ENCODE measurements at regions not wholly inside any gene's neighbourhood (a gene's known extent, or its start where the extent isn't known, plus 50 kb on each side); places are given as distances from the start of the nearest gene placed in this dataset.

DNA sequence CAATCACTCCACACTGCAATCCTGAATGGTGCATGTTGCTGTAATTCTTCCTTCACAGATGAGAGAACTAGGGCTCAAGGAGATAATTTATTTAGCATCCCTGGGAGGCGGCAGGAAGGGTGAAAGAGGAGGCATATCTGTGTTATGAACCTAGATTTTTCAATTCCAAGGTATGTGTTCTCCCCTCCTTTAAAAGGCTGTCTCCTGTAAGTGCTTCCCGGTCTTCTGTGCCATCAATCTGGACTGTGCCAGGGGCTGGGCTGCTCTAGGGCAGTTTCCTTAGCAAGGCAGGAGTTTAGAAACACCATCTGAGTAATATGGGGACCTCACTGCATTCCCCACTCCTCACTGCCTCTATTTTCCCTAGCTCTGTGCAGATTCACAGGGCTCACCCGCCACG is 185.0 kb downstream of the RFC3 start:
- DNase-seq (ENCODE audit: low read depth): no peak

DNA sequence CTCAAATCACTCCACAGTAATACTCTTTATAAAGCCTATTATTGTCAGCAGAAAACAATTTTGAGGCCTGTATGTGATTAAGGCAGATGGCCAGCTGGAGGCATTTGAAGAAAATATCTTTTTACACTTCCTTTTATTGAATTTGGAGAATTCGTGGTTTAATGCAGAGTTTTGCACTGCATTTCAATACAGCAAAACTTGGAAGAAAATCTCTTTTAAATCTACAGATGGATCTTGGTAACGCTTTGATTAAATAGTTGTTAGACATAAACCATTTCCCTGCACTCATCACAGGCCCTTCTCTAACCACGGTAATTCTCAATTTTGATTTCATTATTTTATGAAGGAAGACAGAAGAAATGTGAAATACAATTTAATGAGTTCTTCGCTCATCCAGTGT is 185.7 kb downstream of the RFC3 start:
- no peak for DNase-seq (ENCODE audit: low read depth)

DNA sequence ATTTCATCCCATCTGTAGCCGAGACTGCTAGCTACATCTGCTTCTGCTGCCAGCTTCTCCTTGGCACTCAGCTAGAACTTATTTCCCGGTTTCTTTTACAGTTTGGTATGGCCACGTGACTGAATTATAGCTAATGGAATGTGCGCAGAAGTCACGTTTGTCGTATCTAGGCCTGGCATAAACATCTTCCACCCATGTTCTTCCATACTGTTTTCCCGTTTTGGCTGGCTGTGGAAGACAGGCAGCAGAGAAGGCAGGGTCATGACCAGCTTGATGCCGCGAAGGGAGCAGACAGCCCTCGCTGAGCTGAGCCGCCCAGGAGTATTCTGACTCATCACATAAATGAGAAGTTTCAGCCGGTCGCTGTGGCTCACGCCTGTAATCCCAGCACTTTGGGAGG is 186.7 kb downstream of the RFC3 start:
- no peak for DNase-seq (ENCODE audit: low read depth)

DNA sequence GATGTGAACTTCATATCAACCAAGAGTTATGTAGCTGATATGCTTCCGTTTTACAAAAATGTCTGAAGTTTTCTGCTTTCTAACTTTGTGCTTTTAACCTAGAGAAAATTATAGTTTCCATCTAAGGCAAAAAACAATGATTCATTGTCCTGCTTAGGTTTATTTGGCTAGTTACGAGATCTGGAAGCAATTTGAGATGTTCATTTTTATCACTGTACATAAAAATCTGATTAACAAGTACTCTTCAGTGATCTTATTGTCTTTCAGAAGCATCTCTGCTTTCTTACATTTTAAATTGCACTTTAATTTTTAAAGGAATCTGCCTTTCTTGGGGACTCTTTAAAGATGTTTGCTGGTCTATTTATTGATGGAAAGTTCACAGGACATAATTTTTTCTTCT is 188.1 kb downstream of the RFC3 start:
- no peak for DNase-seq (ENCODE audit: low read depth)

DNA sequence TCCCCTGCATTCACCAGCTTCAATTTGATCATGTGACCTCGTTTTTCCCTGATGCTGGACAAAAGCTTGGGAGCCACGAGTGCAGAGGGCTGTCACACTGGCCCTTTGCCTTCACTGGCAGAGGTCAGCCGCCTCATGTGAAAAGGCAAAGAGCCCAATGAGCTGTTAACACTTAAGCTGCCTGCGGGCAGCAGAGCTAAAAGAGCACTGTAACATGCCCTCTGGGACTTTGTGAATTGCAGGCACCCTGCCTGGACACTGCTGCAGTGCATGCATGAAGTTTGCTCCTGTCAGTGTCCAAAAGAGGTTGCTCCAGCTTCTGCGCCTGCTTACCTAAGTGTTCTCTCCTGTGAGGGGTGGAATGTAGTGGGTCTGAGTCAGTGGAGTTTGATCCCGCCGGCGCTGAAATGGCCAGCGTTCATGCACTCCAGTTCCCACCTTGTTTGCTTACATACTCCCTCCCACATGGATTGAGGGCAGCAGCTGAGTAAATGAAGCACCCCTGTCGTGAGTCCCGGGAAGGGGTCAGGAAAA is 193.7 kb downstream of the RFC3 start:
- DNase-seq (ENCODE audit: low read depth): no peak

DNA sequence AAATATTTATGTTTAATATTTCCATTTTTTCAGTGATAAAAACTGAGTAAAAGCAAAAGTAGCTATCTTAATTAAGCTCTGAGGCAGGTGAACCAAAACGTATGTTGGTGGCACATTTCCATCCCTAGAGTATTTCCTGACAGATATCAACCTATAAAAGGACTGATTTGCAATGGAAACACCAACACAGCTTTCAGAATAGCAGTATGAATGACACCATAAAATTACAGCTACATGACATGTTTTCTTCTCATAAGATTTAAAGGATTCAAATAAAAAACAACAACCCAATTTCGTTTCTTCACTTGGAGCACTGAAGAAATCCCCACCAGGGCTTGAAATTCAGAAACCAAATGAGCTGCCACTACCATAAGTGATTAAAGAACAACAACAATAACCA is 194.4 kb downstream of the RFC3 start:
- DNase-seq (ENCODE audit: low read depth): no peak

DNA sequence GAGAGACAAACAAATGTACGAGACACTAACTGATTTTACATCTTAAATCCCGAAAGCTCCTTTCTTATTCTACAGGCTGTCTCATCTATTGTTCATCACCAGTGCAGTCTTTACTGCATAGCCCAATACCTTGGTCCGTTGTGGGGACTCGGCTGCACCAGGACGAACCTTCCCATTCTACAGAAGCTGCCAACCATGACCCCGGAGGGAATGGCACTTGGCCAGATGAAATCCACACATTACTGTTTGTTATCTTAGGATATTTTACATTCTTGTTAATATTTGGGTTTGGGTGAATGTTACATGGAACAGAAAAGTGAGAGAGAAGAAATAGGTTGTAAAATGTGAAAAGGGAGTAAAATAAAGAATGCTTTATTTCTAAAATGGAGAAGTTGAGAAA is 195.1 kb downstream of the RFC3 start:
- DNase-seq (ENCODE audit: low read depth): no peak

DNA sequence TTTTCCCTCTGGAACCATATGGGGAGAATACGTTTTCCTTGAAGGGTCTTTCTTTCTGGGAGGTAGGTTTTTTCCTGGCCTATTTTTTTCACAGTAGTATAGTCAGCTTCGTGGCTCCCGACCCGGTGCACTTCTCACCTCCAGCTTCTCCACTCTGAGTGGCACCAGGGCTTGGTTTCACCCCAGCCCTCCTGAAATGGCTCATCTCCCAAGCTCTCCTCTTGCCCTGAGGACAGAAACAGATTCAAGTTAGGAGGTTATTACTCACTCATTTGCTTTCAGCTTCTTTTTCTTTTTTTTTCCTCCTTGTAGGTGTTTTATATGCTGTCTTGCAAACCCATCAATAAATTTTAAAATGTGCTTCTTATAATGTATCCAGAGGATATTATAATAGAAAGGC is 199.3 kb downstream of the RFC3 start:
- DNase-seq (ENCODE audit: low read depth): no peak

DNA sequence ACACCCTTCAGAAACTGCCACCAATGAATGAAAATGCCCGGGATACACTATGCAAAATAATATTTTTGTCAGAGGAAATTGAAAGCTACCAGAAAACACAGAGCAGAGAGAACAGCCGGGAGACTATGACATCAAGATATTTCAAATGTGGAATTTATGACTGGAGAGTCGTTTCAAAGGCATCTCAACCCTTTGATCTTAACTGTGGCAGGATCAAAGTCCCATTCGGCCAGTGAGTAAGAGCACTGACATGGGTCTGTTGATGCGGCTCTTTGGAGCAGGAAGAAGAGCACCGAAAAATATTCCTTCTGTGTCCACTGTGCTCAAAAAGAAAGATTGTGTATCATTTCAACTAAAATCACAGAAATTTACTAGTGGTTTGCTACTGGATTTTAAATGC is 201.9 kb downstream of the RFC3 start:
- no peak for DNase-seq (ENCODE audit: low read depth)

DNA sequence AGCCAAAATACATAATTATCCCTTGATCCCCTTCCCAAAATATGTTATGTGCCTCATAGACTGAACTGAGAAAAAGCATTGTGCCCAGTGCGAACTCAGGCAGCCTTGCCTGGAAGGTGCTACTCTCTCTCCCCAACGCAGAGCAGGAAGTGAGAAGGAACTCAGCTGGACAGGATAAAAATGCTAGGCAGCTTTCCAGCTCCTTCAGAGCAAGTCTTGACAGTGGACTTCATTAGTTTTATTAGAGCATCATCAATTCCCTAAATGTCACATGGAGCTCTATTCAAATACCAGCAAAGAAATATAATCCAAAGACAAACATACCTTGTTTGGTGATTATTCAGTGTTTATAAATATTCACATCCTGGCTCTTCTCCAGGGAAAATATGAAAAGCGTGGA is 202.4 kb downstream of the RFC3 start:
- DNase-seq (ENCODE audit: low read depth): no peak

DNA sequence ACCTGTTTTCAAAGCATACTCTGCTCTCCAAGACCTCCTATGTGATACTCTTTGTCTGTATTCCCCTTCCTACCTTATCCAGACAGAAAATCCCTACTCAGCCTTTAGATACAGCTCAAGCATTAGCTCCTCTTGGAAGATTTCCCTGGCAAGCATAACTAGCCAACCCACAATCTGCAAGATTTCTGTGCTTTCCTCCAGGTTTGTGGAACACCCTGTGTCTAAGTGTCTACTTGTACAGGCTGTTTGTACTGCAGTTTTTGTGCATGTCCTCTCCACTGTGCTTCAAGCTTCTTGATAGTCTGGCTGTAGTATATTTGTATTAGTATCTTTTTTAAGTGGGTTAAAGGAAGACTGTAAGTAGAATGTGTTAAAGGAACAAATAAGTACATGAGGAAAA is 203.7 kb downstream of the RFC3 start:
- no peak for DNase-seq (ENCODE audit: low read depth)

DNA sequence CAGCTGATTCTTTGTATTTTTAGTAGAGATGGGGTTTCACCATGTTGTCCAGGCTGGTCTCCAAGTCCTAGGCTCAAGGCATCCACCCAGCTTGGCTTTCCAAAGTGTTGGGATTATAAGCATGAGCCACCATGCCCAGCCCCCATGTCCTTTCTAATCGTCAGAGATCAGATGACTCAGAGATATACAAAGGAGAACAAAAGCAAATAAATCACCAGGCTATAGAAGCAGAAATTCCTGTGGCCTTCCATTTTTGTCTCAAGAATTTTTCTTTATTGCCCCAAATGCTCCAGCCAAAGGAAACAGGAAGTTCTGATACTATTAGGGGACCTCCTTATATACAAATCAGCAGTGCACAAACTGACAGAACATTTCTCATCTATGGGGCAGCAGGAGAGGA is 207.8 kb downstream of the RFC3 start:
- no peak for DNase-seq (ENCODE audit: low read depth)

DNA sequence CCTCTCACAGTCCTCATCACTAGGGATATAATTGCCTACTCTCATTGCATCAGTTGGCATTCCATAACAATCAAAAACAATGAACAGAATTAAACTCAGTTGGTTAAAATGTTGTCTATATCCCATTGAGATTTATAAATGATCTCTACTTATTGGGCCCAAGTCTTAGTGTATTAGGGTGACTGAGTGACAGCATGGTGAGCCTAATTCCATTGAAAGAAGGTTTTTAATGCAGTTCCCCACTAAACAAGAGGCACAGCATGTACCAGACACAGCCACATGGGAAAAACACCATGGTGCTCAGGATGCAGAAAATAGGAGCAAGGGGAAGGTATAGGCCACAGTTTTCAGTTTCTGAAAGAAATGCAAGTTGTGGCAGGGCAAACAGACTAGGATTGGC is 208.4 kb downstream of the RFC3 start:
- DNase-seq (ENCODE audit: low read depth): no peak

DNA sequence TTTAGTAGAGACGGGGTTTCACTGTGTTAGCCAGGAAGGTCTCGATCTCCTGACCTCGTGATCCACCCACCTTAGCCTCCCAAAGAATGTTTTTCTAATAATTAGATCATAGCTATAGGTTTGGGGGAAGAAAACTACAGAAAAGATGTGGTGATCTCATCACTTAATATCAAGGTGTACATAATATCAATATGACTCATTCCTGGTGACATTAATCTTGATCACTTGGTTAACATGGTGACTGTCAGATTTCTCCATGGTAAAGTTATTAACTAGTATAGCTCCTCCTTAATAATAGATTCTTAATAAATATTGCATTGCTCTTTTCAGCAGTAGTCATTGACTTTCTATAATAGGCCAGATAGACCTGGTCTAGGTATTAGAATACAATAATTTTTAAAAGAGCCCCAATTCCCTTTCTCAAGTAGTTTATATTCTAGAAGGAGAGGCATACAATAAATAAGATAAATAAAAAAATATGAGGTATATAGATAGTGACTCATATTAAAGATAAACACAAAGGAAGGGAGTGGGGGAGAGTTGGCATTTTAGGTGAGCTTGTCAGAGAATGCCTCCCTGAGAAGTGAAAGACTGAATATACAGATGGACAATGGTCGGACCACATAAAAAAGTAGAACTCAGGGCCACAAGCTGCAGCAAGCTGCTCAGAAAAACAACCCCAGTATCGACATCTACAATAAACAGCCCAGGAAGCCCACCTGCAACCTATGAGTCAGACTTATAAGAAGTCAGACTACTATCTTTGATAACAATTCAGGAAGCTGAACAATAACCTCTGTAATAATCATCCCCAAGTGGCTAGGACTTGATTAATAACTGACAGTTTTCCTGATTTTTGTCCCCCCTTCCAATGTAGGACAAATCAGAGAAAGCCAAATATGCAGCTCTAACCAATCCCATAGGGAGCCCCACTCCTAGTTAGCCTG is 210.8 kb downstream of the RFC3 start:
- DNase-seq (ENCODE audit: low read depth): no peak

DNA sequence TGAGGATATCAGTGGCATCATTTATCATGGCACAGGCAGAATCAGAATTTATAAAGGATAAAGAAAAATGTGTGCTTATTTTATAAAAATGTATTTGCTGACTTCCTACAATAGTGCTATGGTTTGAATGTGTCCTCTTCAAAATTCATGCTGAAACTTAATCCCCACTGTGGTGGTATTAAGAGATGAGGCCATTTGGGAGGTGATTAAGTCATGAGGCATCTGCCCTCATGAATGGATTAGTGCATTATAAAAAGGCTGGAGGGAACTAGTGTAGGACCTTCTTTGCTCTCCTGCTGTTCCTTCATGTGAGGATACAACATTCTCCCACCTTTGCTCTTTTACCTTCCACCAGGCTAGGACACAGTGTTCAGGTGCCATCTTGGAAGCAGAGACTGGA is 212.8 kb downstream of the RFC3 start:
- DNase-seq (ENCODE audit: low read depth): no peak

DNA sequence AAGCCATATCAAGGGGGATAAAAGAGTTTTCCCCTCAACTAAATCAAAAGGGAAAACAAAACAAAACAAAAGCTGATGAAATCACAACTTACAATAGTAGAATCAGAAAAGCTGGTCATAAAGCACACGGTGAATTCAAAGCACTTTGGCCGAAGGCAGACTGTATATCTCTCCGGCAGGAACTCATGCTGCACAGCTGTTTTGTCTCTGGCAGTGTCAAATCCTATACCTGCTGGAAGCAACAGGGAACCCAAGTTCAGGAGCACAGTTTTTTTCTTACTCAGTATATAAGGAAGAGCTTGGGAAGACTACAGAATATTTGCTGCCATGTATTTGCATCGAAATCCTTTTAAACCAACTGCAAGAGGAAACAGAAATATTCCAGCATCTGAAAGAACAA is 213.7 kb downstream of the RFC3 start:
- DNase-seq (ENCODE audit: low read depth): no peak

DNA sequence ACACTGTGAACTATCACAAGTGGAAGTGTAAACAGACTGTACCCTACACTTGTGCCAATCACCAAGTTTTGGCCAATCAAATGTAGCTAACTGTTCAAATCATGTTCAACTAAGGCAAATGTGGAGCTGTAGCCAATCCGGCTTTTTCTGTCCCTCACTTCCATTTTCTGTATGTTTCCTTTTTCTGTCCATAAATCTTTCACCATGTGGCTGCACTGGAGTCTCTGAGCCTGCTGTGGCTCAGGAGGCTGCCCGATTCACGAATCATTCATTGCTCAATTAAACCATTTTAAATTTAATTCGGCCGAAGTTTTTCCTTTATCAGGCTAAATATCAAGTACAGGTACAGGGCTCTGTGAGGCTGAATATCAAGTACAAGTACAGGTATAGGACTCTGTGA is 216.5 kb downstream of the RFC3 start:
- no peak for DNase-seq (ENCODE audit: low read depth)

DNA sequence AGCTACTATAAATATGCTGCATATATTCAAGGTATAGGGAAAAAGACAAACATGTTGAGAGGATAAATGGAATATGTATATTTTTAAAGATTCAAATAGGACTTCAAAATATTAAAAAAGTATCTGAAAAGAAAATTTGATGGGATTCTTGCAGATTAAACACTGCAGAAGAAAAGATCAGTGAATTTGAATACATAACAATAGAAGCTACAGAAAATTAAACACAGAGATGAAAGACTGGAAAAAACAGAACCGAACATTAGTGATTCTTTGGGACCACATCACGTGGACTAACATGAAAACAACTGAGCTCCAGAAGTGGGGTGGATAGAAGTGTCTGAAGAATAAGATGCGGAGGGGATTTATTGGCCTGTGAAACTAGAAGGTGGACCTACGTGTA is 217.2 kb downstream of the RFC3 start:
- DNase-seq (ENCODE audit: low read depth): no peak

DNA sequence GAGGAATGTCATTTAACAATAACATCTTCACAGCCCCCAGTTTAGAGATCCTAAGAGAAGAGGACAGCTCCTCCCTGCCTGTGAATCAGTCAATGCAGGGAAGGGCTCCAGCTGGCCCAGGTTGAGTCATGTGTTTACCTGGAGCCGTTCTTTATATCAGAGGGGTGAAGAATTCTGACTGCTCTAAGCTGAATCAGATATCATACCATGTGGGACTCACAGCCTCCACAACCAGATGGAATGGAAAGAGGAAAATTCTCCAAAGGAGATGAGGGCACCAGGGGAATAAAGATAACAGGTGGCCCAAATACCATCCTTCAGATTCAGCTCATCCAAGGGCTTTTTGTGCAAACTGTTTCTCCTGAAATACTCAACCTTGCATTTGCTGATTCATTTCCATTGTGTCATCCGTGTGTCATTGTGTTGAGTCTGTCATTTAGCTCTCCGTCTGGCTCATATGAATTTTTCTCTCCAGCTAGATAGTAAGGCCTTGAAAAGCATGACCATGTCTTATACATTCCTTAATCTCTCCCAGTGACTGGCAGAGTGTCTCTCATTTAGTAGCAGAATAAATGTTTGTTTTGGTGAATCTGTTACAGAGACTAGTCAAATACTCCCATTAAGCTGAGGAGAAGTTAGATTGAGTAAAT is 217.9 kb downstream of the RFC3 start:
- no peak for DNase-seq (ENCODE audit: low read depth)

DNA sequence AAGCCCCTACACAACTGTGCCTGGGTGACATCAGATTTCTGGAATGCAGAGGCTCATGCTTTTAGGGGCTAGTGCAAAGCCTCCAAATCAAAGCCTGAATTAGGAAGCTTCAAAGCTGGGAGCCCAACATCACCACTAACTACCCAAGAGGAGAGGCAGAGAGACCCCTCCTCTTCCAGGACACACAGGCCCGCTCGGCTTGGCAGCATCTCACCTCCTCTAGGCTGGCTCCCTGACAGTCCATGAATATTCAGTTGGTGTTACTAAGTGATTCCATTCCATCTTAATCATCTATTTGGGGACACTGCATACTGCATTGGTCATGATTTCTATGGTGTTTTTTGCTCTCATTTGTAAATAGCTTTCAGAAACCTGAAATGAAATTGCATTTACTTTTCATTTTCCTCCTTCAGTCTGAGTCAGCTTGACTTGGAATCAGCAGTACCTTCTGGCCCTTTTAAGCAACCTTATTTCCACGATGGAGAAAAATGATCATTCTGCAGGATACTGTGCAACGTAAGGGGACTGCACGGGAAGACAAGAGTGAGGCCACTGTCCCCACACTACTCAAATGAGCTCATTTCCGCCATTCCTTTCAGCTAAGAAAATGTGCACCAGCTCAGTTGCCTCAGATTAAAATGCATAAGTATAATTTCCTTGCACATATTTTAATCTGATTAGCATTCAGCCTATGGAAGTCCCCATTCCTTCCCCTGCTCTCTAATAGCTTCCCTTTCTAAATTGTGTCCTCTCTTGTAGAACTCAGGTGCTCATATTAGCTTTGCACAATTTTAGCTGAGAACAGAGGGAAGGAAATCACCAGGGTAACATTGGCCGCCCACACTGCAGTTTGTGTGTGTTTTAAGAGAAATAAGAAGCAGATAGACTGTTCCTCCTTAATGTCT is 219.9 kb downstream of the RFC3 start:
- no peak for DNase-seq (ENCODE audit: low read depth)

DNA sequence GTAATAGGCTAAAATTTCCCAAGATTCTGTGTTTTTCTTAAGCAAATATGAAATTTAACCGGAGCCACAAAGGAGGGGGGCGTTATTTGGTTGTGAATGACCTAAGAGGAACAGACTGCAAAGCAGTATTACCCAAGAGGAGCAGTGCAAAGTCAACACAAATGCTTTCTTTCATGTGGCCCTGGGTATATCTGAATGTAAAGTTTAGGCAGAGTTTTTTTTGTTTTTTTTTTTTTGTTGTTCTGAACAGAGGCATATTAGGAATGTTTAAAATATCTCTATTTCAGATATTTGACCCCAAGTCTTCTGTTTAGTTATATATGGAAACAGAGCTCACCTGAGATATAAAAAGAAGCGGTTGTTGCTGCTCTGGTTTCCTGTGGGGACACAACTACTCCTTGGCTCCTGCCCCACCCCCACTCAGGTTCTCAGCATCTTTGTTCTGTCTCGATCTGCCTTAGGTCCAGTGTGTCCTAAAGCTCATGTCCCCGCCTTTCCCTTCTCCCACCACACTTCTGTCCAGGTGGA is 220.7 kb downstream of the RFC3 start:
- DNase-seq (ENCODE audit: low read depth): no peak

DNA sequence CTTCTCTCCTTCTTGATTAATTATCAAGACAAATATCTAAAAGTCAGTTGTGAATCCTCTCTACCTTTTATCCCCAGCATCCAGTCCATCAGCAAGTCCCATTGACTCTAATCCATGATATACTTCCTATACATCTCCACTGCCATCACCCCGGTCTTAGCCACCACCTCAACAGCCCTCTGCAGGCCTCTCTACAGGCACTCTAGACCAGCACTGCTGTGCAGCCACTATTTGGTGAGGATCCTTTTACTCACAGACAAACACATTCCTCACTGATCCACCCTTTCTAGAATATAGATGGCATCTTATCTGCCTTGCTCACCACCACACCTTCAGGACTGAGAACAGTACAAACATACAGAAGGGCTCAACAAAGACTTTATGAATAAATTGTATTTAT is 221.7 kb downstream of the RFC3 start:
- no peak for DNase-seq (ENCODE audit: low read depth)

All from stimulated activated CD8-positive, alpha-beta memory T cell treated with anti-CD3 and anti-CD28 coated beads, Interleukin-7, amount 100 ng/mL, for 24 hours (primary cell).